NB4 (cell line): ENCODE measurements at regions not wholly inside any gene's neighbourhood (a gene's known extent, or its start where the extent isn't known, plus 50 kb on each side); places are given as distances from the start of the nearest gene placed in this dataset.

Experiments used
- MYC ChIP-seq: IDR thresholded peaks from 2 replicates; pipeline ENCODE4 v1.6.1; 2011; ENCODE audit warnings: low read depth, low read length
- POLR2A ChIP-seq: IDR thresholded peaks from 2 replicates; pipeline ENCODE4 v1.6.1; 2011; ENCODE audit warnings: mild to moderate bottlenecking; ENCODE audit not compliant: insufficient read length; ENCODE audit errors: extremely low read depth
- TF ChIP-seq, protein P1 (sequence below): IDR thresholded peaks from 2 replicates; pipeline ENCODE4 v1.6.1; 2011; ENCODE audit warnings: low read depth, low read length
- TF ChIP-seq, protein P2 (sequence below): IDR thresholded peaks from one replicate; pipeline ENCODE4 v1.5.1; 2012; ENCODE audit warnings: low read depth, low read length

DNA sequence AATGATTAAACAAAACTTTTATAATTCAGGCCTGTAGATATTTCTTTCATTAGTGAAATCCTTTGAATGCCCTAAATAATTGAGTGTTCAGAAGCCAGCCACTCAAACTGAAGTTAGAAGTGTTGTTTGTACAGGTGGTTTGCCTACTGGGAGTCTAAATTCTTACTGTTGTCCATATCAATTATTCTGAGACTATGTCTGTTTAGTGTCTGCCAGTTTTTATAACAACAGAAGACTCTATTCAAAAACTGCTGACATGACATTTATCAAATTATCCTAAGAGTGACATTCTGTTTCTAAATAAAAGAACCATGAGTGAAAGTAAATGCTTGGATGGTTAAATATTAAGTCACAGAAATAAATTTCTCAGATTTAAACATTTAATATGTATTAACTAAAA lies 375.1 kb downstream of the FAT4 start:
- TF ChIP-seq, protein P1, sequence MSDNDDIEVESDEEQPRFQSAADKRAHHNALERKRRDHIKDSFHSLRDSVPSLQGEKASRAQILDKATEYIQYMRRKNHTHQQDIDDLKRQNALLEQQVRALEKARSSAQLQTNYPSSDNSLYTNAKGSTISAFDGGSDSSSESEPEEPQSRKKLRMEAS, result no peak
- TF ChIP-seq, protein P2, sequence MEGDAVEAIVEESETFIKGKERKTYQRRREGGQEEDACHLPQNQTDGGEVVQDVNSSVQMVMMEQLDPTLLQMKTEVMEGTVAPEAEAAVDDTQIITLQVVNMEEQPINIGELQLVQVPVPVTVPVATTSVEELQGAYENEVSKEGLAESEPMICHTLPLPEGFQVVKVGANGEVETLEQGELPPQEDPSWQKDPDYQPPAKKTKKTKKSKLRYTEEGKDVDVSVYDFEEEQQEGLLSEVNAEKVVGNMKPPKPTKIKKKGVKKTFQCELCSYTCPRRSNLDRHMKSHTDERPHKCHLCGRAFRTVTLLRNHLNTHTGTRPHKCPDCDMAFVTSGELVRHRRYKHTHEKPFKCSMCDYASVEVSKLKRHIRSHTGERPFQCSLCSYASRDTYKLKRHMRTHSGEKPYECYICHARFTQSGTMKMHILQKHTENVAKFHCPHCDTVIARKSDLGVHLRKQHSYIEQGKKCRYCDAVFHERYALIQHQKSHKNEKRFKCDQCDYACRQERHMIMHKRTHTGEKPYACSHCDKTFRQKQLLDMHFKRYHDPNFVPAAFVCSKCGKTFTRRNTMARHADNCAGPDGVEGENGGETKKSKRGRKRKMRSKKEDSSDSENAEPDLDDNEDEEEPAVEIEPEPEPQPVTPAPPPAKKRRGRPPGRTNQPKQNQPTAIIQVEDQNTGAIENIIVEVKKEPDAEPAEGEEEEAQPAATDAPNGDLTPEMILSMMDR, result no peak
- TF ChIP-seq POLR2A (no peak), MYC (no peak)
